Common myeloid progenitor, CD34-positive (primary cell): ENCODE measurements at regions not wholly inside any gene's neighbourhood (a gene's known extent, or its start where the extent isn't known, plus 50 kb on each side); places are given as distances from the start of the nearest gene placed in this dataset.
"Not testable (repeated sequence)": the region's sequence is repeated elsewhere in the genome, so short reads cannot be mapped to it uniquely, and the experiment has no call there.

Source experiments
- CTCF ChIA-PET: fragments of 350-600 bp; sonication (Branson Sonifier 250); formaldehyde crosslinking; loops from one replicate; lab custom pipeline; 2021; ENCODE audit warnings: antibody characterized with exemption; lab: Charles Lee
- POLR2A ChIA-PET: fragments of 350-600 bp; sonication (Branson Sonifier 250); formaldehyde crosslinking; loops from one replicate; lab custom pipeline; 2021; ENCODE audit warnings: antibody characterized with exemption; lab: Charles Lee
- DNase-seq, 3 donors: peaks; one replicate each; pipeline versions ENCODE4 v3.0.0 to v3.0.0-alpha.2; 2013
- H3K27ac ChIP-seq, 2 experiments: 1 replicate in 1 of 2; 2 replicates in 1 of 2; pipeline ENCODE4 v1.7.0; 2013; ENCODE audit warnings: inconsistent platforms in 2 of 2, low read length in 2 of 2, mild to moderate bottlenecking in 2 of 2, low read depth in 1 of 2, moderate library complexity in 1 of 2; ENCODE audit not compliant: severe bottlenecking in 2 of 2, insufficient read depth in 1 of 2, poor library complexity in 1 of 2
- H3K27me3 ChIP-seq, 5 experiments: replicated peaks in 2 of 5; 1 replicate in 3 of 5; 2 replicates in 2 of 5; pipeline versions ENCODE4 v1.6.1 to v1.7.0; 2013; ENCODE audit warnings: low read length in 4 of 5, mild to moderate bottlenecking in 2 of 5, moderate library complexity in 2 of 5, inconsistent platforms in 1 of 5; ENCODE audit not compliant: insufficient read depth in 5 of 5, control insufficient read depth in 4 of 5
- H3K36me3 ChIP-seq, 4 experiments: 1 replicate in 2 of 4; 2 replicates in 2 of 4; pipeline versions ENCODE4 v1.6.1 to v1.7.0; 2013; ENCODE audit warnings: low read length in 3 of 4, control low read depth in 1 of 4, mild to moderate bottlenecking in 1 of 4; ENCODE audit not compliant: control insufficient read depth in 4 of 4, insufficient read depth in 4 of 4
- H3K4me1 ChIP-seq, 4 experiments: 1 replicate in 3 of 4; 2 replicates in 1 of 4; pipeline versions ENCODE4 v1.6.1 to v1.7.1; 2013; ENCODE audit warnings: low read length in 3 of 4, mild to moderate bottlenecking in 3 of 4, control low read depth in 1 of 4, inconsistent platforms in 1 of 4, moderate library complexity in 1 of 4; ENCODE audit not compliant: control insufficient read depth in 4 of 4, insufficient read depth in 4 of 4; ENCODE audit errors: control extremely low read depth in 1 of 4
- H3K4me3 ChIP-seq, 7 experiments: 1 replicate in 4 of 7; 2 replicates in 3 of 7; pipeline versions ENCODE4 v1.5.1 to v1.7.0; 2013; ENCODE audit warnings: mild to moderate bottlenecking in 7 of 7, low read length in 6 of 7, moderate library complexity in 6 of 7, inconsistent platforms in 2 of 7, low read depth in 2 of 7, control low read depth in 1 of 7; ENCODE audit not compliant: insufficient read depth in 4 of 7, control insufficient read depth in 1 of 7; ENCODE audit errors: extremely low read depth in 1 of 7
- H3K9me3 ChIP-seq, 5 experiments: 1 replicate in 4 of 5; 2 replicates in 1 of 5; pipeline versions ENCODE4 v1.6.1 to v1.7.1; 2013; ENCODE audit warnings: low read length in 4 of 5, mild to moderate bottlenecking in 2 of 5, inconsistent platforms in 1 of 5, low read depth in 1 of 5, moderate library complexity in 1 of 5; ENCODE audit not compliant: control insufficient read depth in 4 of 5, insufficient read depth in 2 of 5; ENCODE audit errors: control extremely low read depth in 1 of 5
- WGBS: methylation state at CpG from one replicate; pipeline ENCODE4 v1.1.5; 2013; ENCODE audit not compliant: insufficient coverage; 5-methylcytosine and 5-hydroxymethylcytosine counted together

GRCh38 chr7:150047329-150047728 is 173.6 kb downstream of the ATP6V0E2 start:
- 0% methylated on average over 19 of the region's 57 CpGs for whole genome bisulfite sequencing
- H3K9me3 ChIP-seq, CTCF ChIA-PET, POLR2A ChIA-PET, H3K36me3 ChIP-seq, H3K27ac ChIP-seq, H3K27me3 ChIP-seq: not testable (repeated sequence)
- peak overlapping the region in 4 of 7 experiments; percentile 20 to 74 (median 40) for H3K4me3 ChIP-seq
- peak in 2 of 3 donors; percentile 17 to 45 for DNase-seq
- peaks cover 0 to 11% (median 9%) of the 10 kb centered on the region in 4 experiments for H3K4me1 ChIP-seq

GRCh38 chr7:150047772-150048171 is 174.0 kb downstream of the ATP6V0E2 start:
- peak in 2 of 3 donors; percentile 5 to 32 for DNase-seq
- POLR2A ChIA-PET, H3K27me3 ChIP-seq, H3K9me3 ChIP-seq, H3K36me3 ChIP-seq, H3K27ac ChIP-seq, CTCF ChIA-PET: not testable (repeated sequence)
- H3K4me3 ChIP-seq = peak overlapping the region in 5 of 7 experiments; percentile 20 to 74 (median 48)
- H3K4me1 ChIP-seq = peaks cover 0 to 11% (median 9%) of the 10 kb centered on the region in 4 experiments
- WGBS = 3% methylated on average over 6 of the region's 31 CpGs

DNA sequence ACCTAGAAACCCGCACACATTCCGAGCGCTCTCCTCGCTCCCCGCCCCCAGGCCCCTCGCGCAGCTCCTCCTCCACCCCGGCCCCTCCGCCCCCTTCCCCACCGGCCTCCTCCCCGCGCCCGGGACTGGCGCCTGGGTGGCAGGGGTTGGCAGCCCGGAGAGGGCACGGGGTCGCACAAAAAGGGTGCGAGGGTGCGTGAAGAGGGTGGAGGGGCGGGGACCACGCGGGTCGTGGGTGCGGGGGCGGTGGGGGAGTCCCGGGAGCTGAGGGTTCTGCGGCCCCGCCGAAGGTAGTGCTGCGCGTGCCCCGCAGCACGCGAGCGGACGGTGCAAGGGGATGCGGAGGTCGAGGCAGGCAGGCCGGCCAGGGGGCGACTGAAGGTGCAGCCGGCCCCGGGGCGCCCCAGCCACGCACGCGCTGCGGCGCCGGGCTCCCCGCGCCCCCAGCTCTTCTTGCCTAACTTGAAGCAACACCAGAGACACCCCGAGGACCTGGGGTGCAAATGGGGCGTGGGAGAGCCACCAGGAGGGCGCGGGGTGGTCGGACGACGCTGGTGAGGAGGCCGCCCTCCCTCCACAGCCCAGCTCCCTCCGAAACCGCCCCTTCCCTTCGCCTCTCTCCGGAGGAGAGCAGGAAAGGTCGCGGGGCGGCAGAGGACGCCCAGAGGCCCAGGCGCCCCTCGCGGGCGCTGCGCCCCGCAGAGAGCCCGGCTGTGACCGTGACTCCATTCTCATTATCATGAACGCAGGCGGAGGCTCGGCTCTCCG is 174.7 kb downstream of the ATP6V0E2 start:
- POLR2A ChIA-PET, H3K36me3 ChIP-seq, H3K9me3 ChIP-seq, H3K27me3 ChIP-seq, H3K27ac ChIP-seq: not testable (repeated sequence)
- peak overlapping the region; percentile 9 to 74 (median 39) for H3K4me3 ChIP-seq
- WGBS = 0% methylated on average over 9 of the region's 79 CpGs
- CTCF ChIA-PET = interaction anchor here (1.0 kb wide), 1 partner anchor 178 kb away, joined by 3 read pairs; no protein-coding TSS in a partner anchor
- peaks cover 0 to 11% (median 9%) of the 10 kb centered on the region in 4 experiments for H3K4me1 ChIP-seq
- peak in 2 of 3 donors; percentile 0 to 31 for DNase-seq

DNA sequence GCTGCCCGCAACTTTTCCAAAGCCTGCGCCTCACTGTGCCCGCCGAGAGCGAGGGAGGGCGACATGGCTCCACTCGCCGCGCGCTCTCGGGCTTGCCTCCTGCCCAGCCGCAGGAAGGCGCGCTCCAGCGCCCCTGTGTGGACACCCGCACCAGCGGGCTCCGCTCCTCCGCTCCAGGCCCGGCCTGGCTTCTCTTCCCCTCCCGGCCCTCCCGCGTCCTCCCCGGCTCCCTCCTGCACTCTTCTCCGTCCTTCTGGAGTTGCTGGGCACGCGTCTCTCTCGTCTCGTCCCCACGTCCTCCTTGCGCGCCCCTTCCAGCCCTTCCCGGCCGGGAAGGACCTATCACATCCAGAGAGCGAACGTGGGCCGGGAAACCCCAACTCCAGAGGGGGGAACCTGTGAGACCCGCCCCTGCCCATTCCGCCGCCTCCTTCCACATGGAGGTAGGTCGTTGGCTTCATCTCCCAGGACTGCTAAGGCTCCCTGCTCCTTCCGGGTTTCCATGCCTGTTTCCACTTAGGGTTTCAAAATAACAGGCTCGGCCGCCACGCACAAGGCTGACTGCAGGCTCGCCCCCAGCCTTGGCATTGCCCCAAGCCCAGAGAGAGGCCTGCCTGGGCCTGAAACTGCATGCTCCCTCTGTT is 175.4 kb downstream of the ATP6V0E2 start:
- 14% methylated on average over 17 of the region's 46 CpGs for WGBS
- H3K36me3 ChIP-seq, POLR2A ChIA-PET, H3K27ac ChIP-seq, H3K27me3 ChIP-seq, H3K9me3 ChIP-seq: not testable (repeated sequence)
- Histone ChIP-seq H3K4me1 (peaks cover 0 to 11% (median 9%) of the 10 kb centered on the region in 4 experiments), H3K4me3 (peak overlapping the region in 5 of 7 experiments; percentile 29 to 72 (median 48))
- DNase-seq = peak in 2 of 3 donors; percentile 1 to 40
- CTCF ChIA-PET = interaction anchor here (1.0 kb wide), 1 partner anchor 179 kb away, joined by 3 read pairs; no protein-coding TSS in a partner anchor

GRCh38 chr7:150053396-150053795 is 179.6 kb downstream of the ATP6V0E2 start:
- H3K27ac ChIP-seq, H3K9me3 ChIP-seq, CTCF ChIA-PET, H3K4me1 ChIP-seq, DNase-seq, POLR2A ChIA-PET, H3K4me3 ChIP-seq, H3K27me3 ChIP-seq, H3K36me3 ChIP-seq: not testable (repeated sequence)
- 100% methylated on average over 4 of the region's 5 CpGs for WGBS

DNA sequence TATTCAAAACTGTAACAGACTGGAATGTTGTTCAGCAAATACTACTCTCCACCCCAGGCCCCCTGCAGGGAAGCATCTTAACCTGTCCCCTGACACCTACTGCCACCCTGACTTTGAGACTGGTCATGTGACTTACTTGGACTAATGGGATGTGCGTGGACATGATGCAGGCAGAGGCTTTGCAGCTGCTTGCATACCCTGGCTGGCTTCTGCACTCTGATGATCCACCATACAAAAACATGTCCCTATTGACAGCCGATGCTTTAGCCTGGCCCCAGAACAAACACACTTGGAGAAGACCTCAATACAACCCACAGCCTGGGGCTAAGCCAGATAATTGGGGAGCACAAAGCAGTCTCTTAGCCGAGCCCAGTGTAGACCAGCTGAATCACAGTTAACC is 180.5 kb downstream of the ATP6V0E2 start:
- H3K27ac ChIP-seq, H3K4me3 ChIP-seq, DNase-seq, H3K27me3 ChIP-seq, CTCF ChIA-PET, H3K9me3 ChIP-seq, H3K36me3 ChIP-seq, H3K4me1 ChIP-seq, POLR2A ChIA-PET: not testable (repeated sequence)
- no CpG with 5 or more reads among the region's 3 CpGs for WGBS
